HL-60 (cell line): ENCODE measurements at regions not wholly inside any gene's neighbourhood (a gene's known extent, or its start where the extent isn't known, plus 50 kb on each side); places are given as distances from the start of the nearest gene placed in this dataset.

ENCODE experiments used
- DNase-seq, 2 experiments: peaks; one replicate each; pipeline ENCODE4 v3.0.0-alpha.2; 2010 to 2020; ENCODE audit warnings: low read depth in 1 of 2, low spot score in 1 of 2
- H3K27ac ChIP-seq: fragments of 250-450 bp; sonication (Bioruptor Pico); replicated peaks from 2 replicates; pipeline ENCODE4 v1.5.1; 2020; ENCODE audit warnings: mild to moderate bottlenecking, moderate library complexity
- H3K27me3 ChIP-seq: fragments of 250-450 bp; sonication (Bioruptor Pico); 2 replicates; pipeline ENCODE4 v1.5.1; 2021; ENCODE audit warnings: mild to moderate bottlenecking, moderate library complexity; ENCODE audit not compliant: insufficient read depth, poor library complexity, severe bottlenecking
- H3K4me3 ChIP-seq: replicated peaks from 2 replicates; pipeline ENCODE4 v1.5.1; 2011; ENCODE audit warnings: mild to moderate bottlenecking, control low read depth, low read length; ENCODE audit not compliant: insufficient read depth
- GABPA ChIP-seq: IDR thresholded peaks from 2 replicates; pipeline ENCODE4 v1.6.1; 2012; ENCODE audit warnings: low read depth
- POLR2AphosphoS5 ChIP-seq: IDR thresholded peaks from 2 replicates; pipeline ENCODE4 v1.6.1; 2012; ENCODE audit warnings: low read depth
- SPI1 ChIP-seq: IDR thresholded peaks from 2 replicates; pipeline ENCODE4 v1.6.1; 2012; ENCODE audit warnings: low read depth, mild to moderate bottlenecking, borderline replicate concordance
- TF ChIP-seq, protein P1 (sequence below): IDR thresholded peaks from one replicate; pipeline ENCODE4 v1.5.1; 2011; ENCODE audit warnings: low read length, control low read depth, inconsistent platforms; ENCODE audit not compliant: insufficient read depth
- TF ChIP-seq, protein P2 (sequence below): IDR thresholded peaks from 2 replicates; pipeline ENCODE4 v1.6.1; 2012; ENCODE audit warnings: low read depth; ENCODE audit not compliant: insufficient replicate concordance

DNA sequence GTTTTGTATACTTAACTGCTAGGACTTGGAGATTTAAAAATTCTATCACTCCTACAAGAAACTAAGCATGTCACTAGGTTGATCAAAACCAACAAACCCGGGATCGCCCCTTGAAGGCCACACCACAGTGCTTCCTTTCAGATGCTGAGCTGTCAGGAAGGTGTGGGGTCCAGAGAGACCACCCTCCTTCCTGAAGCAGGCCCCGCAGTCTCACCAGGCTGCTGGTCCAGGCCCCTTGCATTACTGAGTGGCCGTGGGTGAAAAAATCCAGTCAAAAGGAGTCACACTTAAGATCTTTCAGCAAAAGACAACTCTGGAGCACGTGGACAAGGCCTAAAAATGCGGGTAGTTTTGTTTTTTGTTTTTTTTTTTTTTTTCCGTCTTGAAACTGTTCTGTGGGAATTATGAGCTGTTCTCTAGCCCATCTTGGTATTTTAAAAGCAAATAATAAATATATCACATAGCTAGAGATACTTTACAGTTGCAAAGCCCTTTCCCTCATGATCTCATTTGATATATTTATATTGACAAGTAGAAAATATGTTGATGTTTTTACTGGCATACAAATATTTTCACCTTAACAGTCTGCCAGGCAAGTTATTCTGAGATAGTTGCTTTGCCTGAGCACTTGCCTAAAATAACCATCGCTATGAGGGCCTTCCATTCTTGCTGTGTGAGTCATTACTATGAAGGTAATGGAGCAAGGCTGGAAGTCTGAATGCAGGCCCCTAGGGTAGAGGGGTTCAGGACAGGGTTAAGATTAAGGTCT, 73.1 kb upstream of the EDEM3 start:
- Histone ChIP-seq H3K27me3 (no peaks in the 10 kb centered on the region), H3K27ac (no peak overlapping the region), H3K4me3 (no peak overlapping the region)
- DNase-seq = no peak
- TF ChIP-seq, protein P1, sequence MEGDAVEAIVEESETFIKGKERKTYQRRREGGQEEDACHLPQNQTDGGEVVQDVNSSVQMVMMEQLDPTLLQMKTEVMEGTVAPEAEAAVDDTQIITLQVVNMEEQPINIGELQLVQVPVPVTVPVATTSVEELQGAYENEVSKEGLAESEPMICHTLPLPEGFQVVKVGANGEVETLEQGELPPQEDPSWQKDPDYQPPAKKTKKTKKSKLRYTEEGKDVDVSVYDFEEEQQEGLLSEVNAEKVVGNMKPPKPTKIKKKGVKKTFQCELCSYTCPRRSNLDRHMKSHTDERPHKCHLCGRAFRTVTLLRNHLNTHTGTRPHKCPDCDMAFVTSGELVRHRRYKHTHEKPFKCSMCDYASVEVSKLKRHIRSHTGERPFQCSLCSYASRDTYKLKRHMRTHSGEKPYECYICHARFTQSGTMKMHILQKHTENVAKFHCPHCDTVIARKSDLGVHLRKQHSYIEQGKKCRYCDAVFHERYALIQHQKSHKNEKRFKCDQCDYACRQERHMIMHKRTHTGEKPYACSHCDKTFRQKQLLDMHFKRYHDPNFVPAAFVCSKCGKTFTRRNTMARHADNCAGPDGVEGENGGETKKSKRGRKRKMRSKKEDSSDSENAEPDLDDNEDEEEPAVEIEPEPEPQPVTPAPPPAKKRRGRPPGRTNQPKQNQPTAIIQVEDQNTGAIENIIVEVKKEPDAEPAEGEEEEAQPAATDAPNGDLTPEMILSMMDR = no peak
- TF ChIP-seq GABPA (no peak), POLR2AphosphoS5 (no peak), SPI1 (no peak)

- Histone ChIP-seq H3K27me3 (no peaks in the 10 kb centered on the region), H3K27ac (no peak overlapping the region; the same call in 1 of the 2 replicates), H3K4me3 (no peak overlapping the region)
- no peak for DNase-seq
- TF ChIP-seq SPI1 (no peak), GABPA (no peak), POLR2AphosphoS5 (no peak)
- TF ChIP-seq, protein P1 = no peak
- TF ChIP-seq, protein P2, sequence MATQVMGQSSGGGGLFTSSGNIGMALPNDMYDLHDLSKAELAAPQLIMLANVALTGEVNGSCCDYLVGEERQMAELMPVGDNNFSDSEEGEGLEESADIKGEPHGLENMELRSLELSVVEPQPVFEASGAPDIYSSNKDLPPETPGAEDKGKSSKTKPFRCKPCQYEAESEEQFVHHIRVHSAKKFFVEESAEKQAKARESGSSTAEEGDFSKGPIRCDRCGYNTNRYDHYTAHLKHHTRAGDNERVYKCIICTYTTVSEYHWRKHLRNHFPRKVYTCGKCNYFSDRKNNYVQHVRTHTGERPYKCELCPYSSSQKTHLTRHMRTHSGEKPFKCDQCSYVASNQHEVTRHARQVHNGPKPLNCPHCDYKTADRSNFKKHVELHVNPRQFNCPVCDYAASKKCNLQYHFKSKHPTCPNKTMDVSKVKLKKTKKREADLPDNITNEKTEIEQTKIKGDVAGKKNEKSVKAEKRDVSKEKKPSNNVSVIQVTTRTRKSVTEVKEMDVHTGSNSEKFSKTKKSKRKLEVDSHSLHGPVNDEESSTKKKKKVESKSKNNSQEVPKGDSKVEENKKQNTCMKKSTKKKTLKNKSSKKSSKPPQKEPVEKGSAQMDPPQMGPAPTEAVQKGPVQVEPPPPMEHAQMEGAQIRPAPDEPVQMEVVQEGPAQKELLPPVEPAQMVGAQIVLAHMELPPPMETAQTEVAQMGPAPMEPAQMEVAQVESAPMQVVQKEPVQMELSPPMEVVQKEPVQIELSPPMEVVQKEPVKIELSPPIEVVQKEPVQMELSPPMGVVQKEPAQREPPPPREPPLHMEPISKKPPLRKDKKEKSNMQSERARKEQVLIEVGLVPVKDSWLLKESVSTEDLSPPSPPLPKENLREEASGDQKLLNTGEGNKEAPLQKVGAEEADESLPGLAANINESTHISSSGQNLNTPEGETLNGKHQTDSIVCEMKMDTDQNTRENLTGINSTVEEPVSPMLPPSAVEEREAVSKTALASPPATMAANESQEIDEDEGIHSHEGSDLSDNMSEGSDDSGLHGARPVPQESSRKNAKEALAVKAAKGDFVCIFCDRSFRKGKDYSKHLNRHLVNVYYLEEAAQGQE = no peak
Observed at GRCh38 chr1:184826001-184826400, 71.3 kb upstream of the EDEM3 start.

- TF ChIP-seq, protein P2 = no peak
- peak; percentile 68; the same call in 1 of the 2 replicates for TF ChIP-seq SPI1
- DNase-seq = peak; percentile 30 to 68
- Histone ChIP-seq H3K27ac (no peak overlapping the region; the same call in none of the 2 replicates), H3K4me3 (no peak overlapping the region), H3K27me3 (no peaks in the 10 kb centered on the region)
Observed at GRCh38 chr1:184825571-184825970, 70.9 kb upstream of the EDEM3 start.

DNA sequence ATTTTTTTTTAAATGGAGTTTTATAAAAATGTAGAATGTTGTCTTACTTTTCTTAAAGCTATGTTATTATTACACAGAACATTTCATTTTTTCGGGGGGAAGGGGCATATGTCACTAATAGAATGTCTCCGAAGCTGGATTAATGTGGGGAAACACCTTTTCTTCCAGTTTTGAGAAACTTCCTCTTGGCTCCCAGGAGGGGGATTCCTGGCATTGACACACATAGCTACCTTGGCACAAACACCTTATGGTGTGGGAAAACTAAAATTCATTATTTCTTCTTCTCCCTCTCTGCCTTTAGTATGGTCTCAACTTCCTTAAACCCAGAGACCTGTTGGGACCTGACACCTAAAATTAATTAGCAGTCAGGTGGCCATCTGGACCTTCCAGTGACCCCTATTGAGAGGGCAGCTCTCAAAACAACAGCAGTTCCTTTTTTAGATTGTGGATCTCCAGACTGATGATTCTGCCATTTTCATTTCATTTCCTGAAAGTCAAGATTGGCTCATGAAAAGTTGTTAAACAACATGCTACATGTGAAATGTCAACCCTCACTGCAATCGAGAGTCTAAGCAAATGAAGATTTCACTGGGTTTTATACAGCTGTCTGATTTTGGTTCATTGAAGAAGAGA, 70.1 kb upstream of the EDEM3 start:
- TF ChIP-seq SPI1 (peak; percentile 40; the same call in 1 of the 2 replicates), POLR2AphosphoS5 (no peak)
- TF ChIP-seq, protein P2 = no peak
- Histone ChIP-seq H3K27me3 (no peaks in the 10 kb centered on the region), H3K4me3 (no peak overlapping the region), H3K27ac (peak overlapping the region; percentile 26)
- DNase-seq = no peak
